ENCODE measurements at regions not wholly inside any gene's neighbourhood (a gene's known extent, or its start where the extent isn't known, plus 50 kb on each side); places are given as distances from the start of the nearest gene placed in this dataset.

DNA sequence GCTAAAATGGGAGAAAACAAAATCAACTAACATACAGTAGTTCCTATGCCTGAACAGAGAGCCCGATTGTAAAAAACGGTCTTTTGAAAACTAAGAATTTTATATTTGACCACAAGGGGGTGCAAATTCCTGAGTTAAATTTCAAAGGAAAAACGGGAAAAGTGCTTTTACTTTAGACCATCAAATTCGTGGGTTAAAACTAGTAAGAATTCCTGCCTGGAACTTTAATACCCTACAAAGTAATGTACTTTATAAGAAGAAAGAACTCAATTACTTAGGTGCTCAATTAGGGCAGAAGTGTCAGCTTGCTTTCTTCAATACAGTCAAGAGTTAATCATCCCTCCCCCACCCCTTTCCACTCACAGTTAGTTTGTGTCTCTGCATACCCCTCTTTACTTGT is 69.8 kb downstream of the KCNRG start (continued):
- TF ChIP-seq ZNF335 (tag by site-specific recombination; conservative IDR thresholded peaks at IDR 0.05) (peak; percentile 20; the same call in 1 of the 2 replicates), PRDM1 (tag by site-specific recombination; IDR thresholded peaks at IDR 0.05) (0 out of 2 replicates have a peak, but pooled peaks have one; percentile 38)
- TF ChIP-seq, protein P1, sequence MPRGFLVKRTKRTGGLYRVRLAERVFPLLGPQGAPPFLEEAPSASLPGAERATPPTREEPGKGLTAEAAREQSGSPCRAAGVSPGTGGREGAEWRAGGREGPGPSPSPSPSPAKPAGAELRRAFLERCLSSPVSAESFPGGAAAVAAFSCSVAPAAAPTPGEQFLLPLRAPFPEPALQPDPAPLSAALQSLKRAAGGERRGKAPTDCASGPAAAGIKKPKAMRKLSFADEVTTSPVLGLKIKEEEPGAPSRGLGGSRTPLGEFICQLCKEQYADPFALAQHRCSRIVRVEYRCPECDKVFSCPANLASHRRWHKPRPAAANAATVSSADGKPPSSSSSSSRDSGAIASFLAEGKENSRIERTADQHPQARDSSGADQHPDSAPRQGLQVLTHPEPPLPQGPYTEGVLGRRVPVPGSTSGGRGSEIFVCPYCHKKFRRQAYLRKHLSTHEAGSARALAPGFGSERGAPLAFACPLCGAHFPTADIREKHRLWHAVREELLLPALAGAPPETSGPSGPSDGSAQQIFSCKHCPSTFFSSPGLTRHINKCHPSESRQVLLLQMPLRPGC (tag by site-specific recombination; IDR thresholded peaks at IDR 0.05) = no peak
- TF ChIP-seq, protein P2, sequence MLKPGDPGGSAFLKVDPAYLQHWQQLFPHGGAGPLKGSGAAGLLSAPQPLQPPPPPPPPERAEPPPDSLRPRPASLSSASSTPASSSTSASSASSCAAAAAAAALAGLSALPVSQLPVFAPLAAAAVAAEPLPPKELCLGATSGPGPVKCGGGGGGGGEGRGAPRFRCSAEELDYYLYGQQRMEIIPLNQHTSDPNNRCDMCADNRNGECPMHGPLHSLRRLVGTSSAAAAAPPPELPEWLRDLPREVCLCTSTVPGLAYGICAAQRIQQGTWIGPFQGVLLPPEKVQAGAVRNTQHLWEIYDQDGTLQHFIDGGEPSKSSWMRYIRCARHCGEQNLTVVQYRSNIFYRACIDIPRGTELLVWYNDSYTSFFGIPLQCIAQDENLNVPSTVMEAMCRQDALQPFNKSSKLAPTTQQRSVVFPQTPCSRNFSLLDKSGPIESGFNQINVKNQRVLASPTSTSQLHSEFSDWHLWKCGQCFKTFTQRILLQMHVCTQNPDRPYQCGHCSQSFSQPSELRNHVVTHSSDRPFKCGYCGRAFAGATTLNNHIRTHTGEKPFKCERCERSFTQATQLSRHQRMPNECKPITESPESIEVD (tag by site-specific recombination; IDR thresholded peaks at IDR 0.05) = peak; percentile 81

DNA sequence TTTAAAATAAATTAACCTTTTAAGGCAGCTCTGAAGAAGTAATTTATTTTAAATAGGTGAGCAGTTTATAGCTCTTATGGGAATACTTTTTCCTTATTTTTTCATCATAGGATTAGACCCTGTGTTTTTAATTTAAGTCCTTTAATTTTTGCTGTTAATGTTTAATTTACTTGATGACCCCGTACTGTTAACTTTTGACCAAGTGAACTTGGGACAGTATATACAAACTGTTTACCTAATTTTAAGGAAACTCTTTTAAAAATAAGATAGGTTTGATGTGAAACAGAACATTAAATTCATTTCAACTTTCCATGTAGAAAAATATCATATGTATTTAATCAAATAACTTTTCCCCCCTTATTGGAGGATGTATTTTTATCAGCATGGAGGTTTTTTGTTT is 74.4 kb downstream of the KCNRG start:
- Histone ChIP-seq H3K27ac (ENCODE audit: extremely low read depth, low read depth, low read length) (no peak overlapping the region), H3K9me3 (ENCODE audit: control insufficient read depth, insufficient read depth, low read depth, low read length) (no peaks in the 10 kb centered on the region), H3K36me3 (ENCODE audit: control insufficient read depth in 2 of 2, insufficient read depth in 1 of 2, low read length in 2 of 2) (no peaks in the 10 kb centered on the region), H3K4me3 (ENCODE audit: low read depth, low read length) (no peak overlapping the region), H3K4me1 (ENCODE audit: control insufficient read depth, insufficient read depth, low read length) (0 out of 2 replicates have a peak, but pooled peaks cover 4% of the 10 kb centered on the region)
- TF ChIP-seq, protein P3, sequence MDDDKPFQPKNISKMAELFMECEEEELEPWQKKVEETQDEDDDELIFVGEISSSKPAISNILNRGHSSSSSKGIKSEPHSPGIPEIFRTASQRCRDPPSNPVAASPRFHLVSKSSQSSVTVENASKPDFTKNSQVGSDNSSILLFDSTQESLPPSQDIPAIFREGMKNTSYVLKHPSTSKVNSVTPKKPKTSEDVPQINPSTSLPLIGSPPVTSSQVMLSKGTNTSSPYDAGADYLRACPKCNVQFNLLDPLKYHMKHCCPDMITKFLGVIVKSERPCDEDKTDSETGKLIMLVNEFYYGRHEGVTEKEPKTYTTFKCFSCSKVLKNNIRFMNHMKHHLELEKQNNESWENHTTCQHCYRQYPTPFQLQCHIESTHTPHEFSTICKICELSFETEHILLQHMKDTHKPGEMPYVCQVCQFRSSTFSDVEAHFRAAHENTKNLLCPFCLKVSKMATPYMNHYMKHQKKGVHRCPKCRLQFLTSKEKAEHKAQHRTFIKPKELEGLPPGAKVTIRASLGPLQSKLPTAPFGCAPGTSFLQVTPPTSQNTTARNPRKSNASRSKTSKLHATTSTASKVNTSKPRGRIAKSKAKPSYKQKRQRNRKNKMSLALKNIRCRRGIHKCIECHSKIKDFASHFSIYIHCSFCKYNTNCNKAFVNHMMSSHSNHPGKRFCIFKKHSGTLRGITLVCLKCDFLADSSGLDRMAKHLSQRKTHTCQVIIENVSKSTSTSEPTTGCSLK (tag by site-specific recombination; IDR thresholded peaks at IDR 0.05) = no peak
- TF ChIP-seq, protein P4, sequence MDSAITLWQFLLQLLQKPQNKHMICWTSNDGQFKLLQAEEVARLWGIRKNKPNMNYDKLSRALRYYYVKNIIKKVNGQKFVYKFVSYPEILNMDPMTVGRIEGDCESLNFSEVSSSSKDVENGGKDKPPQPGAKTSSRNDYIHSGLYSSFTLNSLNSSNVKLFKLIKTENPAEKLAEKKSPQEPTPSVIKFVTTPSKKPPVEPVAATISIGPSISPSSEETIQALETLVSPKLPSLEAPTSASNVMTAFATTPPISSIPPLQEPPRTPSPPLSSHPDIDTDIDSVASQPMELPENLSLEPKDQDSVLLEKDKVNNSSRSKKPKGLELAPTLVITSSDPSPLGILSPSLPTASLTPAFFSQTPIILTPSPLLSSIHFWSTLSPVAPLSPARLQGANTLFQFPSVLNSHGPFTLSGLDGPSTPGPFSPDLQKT (IDR thresholded peaks at IDR 0.05; ENCODE audit: borderline replicate concordance, low read depth, low read length) = no peak
- TF ChIP-seq ZNF155 (tag by site-specific recombination; IDR thresholded peaks at IDR 0.05) = no peak
- no peak for TF ChIP-seq KLF7 (tag by site-specific recombination; IDR thresholded peaks at IDR 0.05; ENCODE audit: borderline replicate concordance)
- no peak for TF ChIP-seq EGR2 (tag by site-specific recombination; IDR thresholded peaks at IDR 0.05; ENCODE audit: low read depth)
- TF ChIP-seq, protein P5, sequence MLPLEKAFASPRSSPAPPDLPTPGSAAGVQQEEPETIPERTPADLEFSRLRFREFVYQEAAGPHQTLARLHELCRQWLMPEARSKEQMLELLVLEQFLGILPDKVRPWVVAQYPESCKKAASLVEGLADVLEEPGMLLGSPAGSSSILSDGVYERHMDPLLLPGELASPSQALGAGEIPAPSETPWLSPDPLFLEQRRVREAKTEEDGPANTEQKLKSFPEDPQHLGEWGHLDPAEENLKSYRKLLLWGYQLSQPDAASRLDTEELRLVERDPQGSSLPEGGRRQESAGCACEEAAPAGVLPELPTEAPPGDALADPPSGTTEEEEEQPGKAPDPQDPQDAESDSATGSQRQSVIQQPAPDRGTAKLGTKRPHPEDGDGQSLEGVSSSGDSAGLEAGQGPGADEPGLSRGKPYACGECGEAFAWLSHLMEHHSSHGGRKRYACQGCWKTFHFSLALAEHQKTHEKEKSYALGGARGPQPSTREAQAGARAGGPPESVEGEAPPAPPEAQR (tag by site-specific recombination; IDR thresholded peaks at IDR 0.05) = no peak
- no peak for TF ChIP-seq ZNF473 (tag by site-specific recombination; IDR thresholded peaks at IDR 0.05)
- no peak for TF ChIP-seq ZBTB7A (tag by site-specific recombination; IDR thresholded peaks at IDR 0.05; ENCODE audit: low read depth)
- no peak for TF ChIP-seq ZBTB21 (tag by site-specific recombination; IDR thresholded peaks at IDR 0.05)
- no peak for TF ChIP-seq ZNF335 (tag by site-specific recombination; conservative IDR thresholded peaks at IDR 0.05)
- TF ChIP-seq, protein P6, sequence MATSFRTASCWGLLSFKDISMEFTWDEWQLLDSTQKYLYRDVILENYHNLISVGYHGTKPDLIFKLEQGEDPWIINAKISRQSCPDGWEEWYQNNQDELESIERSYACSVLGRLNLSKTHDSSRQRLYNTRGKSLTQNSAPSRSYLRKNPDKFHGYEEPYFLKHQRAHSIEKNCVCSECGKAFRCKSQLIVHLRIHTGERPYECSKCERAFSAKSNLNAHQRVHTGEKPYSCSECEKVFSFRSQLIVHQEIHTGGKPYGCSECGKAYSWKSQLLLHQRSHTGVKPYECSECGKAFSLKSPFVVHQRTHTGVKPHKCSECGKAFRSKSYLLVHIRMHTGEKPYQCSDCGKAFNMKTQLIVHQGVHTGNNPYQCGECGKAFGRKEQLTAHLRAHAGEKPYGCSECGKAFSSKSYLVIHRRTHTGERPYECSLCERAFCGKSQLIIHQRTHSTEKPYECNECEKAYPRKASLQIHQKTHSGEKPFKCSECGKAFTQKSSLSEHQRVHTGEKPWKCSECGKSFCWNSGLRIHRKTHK (tag by site-specific recombination; IDR thresholded peaks at IDR 0.05) = no peak
- CTCF ChIA-PET = no interaction called here
- POLR2A ChIA-PET = no interaction called here

All from HEK293 (cell line).